ENCODE measurements at regions not wholly inside any gene's neighbourhood (a gene's known extent, or its start where the extent isn't known, plus 50 kb on each side); places are given as distances from the start of the nearest gene placed in this dataset.
"Not testable (repeated sequence)": the region's sequence is repeated elsewhere in the genome, so short reads cannot be mapped to it uniquely, and the experiment has no call there.

DNA sequence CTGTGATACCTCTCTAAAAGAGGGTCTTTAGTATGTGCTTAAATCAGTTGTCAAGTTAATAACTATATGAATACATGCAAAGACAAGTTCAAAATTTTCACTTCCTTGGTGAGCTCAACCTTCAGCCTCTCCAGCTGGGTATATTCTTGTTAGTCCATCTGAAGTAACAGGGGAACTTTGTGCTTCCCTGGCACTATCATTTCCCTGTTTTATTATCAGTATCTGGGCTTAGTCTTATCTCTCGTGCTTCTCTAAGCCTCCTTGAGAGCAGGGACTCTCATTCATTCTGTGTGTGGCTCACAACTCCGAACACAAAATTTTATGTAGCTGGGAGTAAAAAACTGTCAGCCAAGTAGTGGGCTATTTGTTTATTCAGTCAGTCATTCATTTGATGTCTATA, 175.9 kb upstream of the MAP3K1 start:
- no peak for DNase-seq
- intact Hi-C loops (cut with DNase I, micrococcal nuclease): no loop called here
- ATAC-seq: no peak

DNA sequence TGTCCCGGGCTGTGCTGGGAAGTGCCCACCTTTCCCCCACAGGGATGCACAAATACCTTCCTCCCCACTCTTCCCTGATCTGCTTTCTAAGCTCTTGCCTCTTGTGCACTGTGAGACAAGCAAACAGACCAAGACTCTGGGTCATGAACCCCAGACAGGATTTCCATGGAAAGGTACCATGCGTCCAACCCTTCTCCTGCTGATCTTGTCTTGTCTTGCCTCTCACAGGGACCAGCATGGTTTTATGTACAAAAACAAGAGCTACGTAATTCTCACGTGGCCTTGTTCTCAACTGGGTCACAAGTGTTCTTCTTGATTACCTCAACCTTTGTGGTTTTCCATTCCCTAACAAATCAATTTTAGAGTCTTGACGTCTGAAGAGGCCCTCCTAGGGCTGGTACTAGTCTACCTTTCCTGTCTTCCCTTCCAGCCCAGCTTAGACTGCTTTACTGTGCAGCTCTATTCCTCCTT, 176.5 kb upstream of the MAP3K1 start:
- intact Hi-C loops (cut with DNase I, micrococcal nuclease): no loop called here
- no peak for DNase-seq
- no peak for ATAC-seq

DNA sequence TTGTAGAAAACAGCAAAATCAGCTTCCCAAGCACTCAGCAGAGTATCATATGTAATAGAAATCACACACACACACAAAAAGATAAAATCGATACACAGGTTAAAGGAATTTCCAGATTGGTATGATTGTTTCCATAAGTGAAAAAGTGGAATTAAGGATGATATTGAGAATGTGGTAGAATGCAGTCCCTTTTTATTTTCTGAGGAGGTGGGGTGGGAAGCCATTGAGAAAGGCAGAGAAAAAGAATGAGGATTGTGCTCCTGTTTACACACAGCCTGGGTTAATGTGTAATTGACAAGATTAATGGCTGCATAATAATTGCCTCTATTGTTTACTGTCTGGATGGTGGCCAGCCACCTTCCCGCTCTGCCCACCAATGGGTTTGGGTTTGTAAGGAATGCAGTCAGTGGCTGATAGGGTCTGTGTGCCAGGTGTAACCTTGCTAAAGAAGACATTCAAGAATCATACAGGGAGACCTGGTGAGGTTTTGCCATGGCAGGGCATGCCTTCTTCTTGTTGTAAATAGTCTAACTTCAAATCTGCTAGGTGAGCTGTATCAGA, 177.2 kb upstream of the MAP3K1 start:
- ATAC-seq (no peak), DNase-seq (no peak)
- intact Hi-C loops (cut with DNase I, micrococcal nuclease): no loop called here

DNA sequence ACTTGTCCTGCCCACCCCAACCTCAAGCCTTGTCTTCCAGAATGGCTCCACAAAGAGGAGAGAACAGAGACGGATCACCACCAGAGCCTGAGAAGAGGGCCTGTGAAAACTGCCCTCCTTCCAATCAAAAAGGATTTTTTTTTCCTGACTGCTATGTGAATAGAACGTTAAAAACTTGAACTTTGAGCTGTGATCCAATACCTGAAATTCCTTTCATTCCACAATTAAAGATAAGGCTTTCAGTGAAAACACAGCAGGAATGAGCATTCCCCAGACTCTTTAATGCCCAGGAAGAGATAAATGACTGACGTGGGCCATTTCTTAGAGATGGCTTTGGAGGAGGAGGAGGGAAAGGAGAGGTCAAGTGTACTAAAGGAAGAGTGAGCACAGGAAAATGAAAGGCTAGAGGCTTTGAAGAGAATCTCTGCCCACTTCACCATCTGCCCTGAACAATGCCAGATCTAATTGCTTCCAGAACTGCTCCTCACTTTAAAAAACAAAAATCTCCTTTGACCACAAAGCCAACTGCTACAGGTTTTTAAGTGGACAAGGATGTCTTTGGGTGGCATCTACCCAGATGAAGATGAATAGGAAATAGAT, 177.9 kb upstream of the MAP3K1 start:
- DNase-seq (no peak), ATAC-seq (no peak)
- intact Hi-C loops (cut with DNase I, micrococcal nuclease): no loop called here

DNA sequence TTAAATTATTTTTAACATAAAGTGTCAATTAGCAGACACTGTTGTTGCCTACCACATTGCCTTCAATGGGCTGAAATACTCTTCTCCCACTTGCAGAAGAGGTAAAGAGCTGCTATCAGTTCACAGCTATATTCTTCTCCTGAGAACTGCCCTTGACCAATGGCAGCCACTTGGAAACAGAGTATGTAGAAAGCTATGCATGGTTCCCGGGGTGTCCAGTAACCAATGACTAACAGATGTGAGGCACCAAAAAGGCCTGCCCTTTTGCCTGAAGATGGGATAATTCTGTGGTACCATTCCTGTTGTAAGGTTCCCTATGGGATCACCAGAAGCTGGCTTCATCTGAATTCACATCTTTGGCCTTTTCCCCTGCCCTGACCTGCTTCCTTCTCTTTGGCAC, 181.4 kb upstream of the MAP3K1 start:
- DNase-seq (no peak), ATAC-seq (no peak)
- intact Hi-C loops (cut with DNase I, micrococcal nuclease): no loop called here

DNA sequence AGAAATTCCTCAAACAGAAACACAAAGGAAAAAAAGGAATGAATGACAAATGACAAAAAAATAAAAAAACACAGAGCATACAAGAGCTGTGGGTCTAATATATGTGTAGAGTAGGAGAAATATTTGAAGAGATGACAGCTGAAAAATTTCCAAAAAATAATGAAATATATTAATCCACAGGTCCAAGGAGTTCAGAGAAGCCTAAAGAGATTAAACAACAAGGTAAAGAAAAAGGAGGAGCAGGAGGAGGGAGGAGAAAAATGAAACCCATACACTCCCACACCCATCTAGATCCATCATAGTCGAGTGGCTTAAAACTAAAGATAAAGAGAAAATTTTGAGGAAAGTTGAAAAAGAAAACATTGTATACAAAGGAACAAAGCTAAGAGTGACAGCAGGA, 182.4 kb upstream of the MAP3K1 start:
- DNase-seq: no peak
- ATAC-seq: no peak
- intact Hi-C loops (cut with DNase I, micrococcal nuclease): no loop called here

DNA sequence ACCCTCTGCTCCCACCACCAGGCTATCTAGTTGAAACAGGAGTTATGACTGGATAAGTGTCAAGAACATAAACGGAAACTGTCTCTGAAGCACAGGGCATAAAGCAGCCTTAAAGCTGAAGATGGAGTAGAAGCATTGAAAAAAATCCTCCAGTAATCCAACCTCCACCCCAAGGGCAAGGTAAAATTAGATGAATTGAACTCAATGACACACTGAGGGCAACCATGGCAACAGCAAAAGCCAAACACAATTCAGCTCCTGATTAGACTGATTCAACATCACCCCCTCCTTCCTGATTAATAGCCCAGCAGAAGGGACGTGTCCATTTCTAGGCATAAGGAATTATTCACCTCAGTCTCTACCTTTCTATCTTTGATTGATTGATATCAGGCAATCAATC, 183.2 kb upstream of the MAP3K1 start:
- DNase-seq (no peak), ATAC-seq (no peak)
- intact Hi-C loops (cut with DNase I, micrococcal nuclease): no loop called here

DNA sequence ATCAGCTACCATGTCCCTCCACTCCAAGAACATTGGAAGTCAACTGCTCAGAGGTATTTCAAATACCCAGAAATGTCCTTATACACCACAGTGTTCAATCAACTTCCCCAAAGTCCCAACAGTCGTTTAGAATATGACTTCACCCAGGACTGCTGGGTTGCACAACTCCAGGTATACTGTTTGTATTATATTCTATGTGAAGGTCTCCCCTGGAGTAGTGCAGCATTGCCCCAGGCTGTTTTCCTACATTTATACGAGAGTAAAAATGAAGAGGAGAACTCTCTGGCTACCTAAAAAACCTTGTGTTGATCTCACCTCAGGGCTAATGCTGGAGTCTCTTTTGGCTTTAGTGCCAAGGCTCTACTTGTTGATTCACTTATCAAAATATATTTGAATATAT, 183.6 kb upstream of the MAP3K1 start:
- DNase-seq: no peak
- intact Hi-C loops (cut with DNase I, micrococcal nuclease): no loop called here
- no peak for ATAC-seq

DNA sequence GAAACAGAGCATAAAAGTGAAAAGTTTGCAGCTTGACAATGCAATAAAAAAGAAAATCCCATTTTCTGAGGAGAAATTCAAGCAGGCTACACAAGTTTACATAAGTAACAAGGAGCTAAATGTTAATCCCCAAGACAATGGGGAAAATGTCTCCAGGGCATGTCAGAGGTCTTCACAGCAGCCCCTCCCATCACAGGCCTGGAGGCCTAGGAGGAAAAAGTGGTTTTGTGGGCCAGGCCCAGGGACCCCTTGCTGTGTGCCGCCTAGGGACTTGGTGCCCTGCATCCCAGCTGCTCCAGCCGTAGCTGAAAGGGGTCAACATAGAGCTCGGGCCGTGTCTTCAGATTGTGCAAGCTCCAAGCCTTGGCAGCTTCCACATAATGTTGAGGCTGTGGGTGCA, 186.7 kb upstream of the MAP3K1 start:
- DNase-seq; ATAC-seq; intact Hi-C loops (cut with DNase I, micrococcal nuclease): not testable (repeated sequence)

DNA sequence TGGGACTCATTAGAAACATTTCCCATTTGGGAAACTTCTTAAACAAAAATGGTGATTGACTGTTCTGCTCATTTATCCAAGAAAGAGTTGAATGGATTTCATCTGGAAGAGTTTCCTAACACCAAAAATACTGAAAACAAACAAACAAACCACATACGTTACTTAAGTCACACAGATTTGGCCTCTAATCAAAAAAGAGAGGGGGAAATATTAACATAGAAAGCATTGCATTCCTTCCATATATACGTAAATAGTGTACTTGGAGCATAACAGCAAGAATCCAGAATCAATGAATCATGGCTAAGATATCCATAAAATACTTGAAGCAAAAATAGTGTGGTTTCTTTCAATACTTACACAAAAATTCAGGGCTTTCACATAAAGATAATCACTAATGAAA, 189.8 kb upstream of the MAP3K1 start:
- DNase-seq (no peak), ATAC-seq (no peak)
- intact Hi-C loops (cut with DNase I, micrococcal nuclease): no loop called here

DNA sequence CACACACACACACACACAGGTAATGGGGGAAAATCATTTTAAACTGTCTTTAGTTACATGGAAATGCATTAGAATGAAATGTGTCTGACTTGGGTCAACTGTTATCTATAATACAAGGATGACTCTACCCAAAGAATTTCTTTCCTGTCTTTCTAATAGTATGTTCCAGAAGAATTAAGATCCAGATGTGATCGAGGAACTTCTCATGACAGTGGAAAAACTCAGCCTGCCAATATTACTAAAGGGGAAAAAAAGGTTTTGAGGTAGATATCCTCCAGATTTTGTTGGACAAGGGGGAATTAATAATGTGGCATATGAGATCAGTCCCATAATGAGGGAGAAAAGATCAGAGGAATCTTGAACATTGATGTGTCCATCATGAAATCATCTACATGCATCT, 190.6 kb upstream of the MAP3K1 start:
- no peak for ATAC-seq
- intact Hi-C loops (cut with DNase I, micrococcal nuclease): no loop called here
- no peak for DNase-seq

DNA sequence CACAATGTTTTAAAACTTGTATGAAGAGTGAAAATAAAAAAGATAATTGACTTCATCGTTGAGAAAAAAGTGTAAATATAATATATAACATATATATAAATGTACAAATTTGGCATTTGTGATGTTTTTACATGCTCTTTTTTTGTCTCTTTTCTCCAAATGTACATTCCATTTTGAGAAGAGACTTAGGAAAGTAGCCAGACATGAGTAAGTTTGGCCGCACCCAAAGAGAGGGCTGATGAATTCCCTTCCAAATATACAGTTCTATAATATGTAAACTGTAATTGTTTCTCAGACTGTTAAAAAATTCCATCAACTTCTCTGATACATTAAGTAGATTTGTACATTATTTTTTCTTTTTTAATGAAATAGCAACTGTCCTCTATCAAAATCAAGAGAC, 193.2 kb upstream of the MAP3K1 start:
- intact Hi-C loops (cut with DNase I, micrococcal nuclease): no loop called here
- ATAC-seq (no peak), DNase-seq (no peak)

DNA sequence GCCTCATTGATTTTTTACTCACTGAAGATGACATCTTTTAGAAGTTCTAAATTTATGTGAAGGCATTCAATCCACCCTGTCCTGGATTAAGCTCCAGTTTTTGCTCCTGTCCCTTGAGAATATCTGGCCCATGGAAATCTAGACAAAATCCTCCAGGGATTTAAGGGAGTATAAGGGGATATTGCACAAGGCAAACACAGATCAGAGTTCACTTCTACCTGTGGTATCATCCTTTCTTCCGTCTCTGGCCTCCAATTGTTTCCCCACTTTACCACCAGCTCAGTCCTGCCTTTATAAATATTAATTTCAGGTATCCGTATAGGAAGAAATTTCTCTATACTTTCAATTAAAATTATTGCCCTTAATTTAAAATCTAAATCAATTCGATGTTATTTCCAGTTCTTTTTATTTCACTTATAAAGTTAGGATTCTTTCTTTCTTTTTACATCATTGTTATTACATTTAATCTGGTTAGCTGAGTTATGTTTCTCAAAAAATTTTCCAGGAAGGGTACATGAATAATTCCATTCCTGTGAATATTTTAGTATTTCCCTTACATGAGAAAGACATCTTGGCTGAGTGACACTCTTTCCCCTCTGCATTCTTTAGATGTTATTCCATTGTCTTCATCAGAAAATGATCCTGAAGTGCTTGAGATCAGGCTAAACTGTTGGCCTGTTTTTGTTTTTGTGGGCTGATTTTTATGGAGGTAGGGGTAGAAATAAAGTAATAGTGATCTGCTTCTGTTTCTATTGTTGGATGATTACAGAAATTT, 194.3 kb upstream of the MAP3K1 start:
- DNase-seq (no peak), ATAC-seq (no peak)
- intact Hi-C loops (cut with DNase I, micrococcal nuclease): no loop called here

DNA sequence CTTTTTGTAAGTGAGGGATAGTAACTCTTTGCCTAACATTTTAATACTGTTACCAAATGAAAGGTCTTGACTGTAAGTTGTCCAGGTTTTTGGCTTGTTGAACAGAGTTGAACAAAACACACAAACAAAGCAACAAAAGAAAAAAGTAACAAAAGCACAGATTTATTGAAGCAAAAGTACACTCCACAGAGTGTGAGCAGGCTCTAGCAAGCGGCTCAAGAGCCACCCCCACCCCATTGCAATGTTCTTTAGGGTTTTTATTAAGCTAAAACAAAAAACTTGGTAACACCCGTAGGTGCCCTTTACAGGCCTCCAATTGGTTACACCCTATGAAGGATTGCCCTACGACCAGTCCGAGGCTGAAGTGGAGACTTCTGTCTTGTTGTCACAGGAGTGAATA, 197.4 kb upstream of the MAP3K1 start:
- ATAC-seq: no peak
- intact Hi-C loops (cut with DNase I, micrococcal nuclease): no loop called here

DNA sequence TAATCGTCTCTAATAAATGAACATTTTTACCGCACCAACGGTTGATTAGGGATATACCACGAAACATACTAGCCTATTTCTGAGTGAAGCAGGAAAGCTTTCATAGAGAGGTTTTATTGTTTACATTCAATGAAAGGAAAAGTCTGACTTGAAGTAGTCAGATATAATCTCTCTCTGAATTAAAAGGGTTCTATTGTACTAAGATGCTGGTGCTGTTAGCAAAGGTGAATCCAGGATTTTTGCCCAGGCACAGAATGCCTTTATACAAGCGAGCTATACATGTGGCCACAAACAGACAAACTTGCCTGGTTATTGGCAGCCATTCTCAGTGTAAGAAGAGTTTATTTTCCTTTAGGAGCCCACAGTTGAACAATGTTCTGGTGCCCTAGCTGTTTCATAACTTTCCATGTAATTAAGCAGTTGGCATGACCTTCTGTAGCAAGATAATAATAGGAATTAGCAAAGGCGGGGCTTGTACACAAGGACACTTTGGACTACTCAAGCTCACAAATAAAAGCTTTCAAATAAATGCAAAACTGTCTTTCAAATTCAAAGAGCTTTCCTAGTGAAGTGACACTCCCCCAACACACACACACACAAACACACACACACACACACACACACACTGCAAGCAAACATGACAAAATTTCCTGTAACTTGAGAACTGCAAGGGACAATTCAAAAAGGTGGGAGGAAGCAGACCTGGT, 198.7 kb upstream of the MAP3K1 start:
- intact Hi-C loops (cut with DNase I, micrococcal nuclease): no loop called here
- DNase-seq (no peak), ATAC-seq (no peak)

More for the DNA sequence above, 197.4 kb upstream of the MAP3K1 start:
- no peak for DNase-seq

DNA sequence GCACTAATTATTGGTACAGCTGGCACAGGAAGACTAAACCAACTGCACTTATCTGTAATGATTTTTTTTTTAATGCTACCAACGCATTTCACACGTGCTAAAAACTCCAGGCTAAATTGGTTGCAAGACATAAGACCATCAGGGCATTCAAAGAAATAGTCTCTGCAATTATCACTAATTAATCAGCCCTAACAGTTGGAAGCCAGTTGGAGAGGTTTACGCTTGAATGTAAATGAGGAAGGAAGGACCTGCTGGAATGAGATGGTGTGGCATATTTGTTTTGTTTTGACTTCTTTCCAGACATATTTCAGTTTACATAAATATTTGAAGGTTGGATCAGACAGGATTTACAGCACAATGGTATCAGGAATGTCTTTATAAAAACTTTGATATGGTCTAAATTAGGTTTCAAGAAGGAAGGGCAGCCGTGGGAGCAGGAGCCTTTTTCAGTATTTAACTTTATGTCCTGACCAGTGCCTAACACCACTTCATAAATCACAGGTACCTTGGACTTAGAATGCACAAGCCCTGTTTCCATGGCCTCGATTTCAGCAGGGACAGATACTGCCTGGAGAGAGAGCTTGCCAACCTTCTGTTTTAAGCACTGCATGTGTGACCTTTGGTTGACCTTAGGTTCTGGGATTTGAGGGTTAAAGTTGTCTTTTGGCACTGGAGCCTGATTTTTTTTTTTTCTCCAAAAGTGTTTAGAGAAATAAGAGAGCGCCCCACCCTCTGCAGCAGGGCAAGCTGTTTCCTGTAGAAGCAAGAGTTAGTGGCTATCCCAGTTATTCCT, 199.8 kb upstream of the MAP3K1 start:
- intact Hi-C loops (cut with DNase I, micrococcal nuclease): no loop called here
- ATAC-seq (no peak), DNase-seq (no peak)

DNA sequence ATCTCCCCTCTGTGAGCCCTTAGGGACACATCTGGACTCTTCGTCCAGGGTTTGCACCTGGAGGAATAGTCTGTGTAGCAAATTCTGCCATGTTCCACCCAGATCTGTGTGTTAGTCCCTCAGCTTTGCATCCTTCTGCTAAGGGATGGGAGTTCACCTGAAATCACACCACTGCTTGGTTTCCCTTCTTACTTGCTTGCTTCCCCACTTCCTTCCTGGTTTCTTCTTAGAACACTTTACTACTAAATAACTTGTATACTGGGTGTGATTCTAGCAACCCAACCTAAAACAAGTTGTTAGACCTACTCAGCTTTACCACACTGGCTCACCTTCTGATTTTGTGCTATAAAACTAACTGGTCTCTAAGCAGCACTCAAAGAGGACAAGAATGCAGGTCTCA, 202.6 kb upstream of the MAP3K1 start:
- intact Hi-C loops (cut with DNase I, micrococcal nuclease): no loop called here
- DNase-seq (no peak), ATAC-seq (no peak)

DNA sequence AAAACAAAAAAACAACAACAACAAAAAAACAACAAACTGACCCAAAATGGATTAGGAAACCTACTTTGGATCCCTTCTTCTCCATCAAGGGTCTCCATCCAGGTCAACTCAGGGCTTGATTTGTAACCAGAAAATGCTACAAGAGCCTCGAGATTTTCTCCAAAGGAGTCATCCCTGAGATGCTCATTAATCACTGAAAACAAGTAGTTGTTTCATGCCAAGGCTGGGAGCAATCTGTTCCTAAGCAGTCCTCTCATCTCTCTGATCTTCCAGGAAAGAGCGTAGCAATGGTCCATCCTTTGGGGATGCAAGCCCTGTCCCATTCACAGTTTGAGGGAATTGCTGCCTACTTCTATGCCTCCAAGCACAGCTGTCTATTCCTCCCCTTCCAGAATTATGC, 203.0 kb upstream of the MAP3K1 start:
- ATAC-seq (no peak), DNase-seq (no peak)
- intact Hi-C loops (cut with DNase I, micrococcal nuclease): no loop called here

DNA sequence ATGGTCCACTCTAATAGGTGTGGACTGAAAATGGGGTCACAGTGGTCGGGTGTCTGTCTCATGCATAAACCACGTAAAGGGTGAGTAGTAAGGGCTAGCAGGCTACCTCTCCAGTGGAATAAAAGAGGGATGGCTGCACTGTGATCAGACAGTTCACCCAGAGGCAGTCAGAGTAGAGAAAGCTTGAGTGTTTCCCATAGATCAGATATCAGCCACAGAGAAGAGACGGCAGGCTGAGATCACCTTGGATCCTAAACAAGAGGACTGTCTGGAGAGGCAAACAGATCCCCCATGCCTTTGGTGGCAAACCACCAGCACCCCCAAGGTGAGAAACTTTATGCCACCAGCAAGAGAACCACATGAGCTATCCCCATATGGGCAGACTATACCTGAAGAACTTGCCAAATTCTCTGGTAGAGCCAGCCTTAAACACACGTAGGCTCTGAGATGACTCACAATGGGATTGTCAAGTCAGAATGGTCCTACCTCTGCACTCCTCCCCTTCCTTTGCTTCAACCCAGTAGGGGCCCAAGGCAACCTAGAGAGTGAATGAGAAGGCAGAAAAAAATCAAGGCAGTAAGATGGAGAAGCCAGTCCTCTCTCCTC, 205.2 kb upstream of the MAP3K1 start:
- no peak for ATAC-seq
- DNase-seq: no peak
- intact Hi-C loops (cut with DNase I, micrococcal nuclease): no loop called here
